ENCODE measurements at regions not wholly inside any gene's neighbourhood (a gene's known extent, or its start where the extent isn't known, plus 50 kb on each side); places are given as distances from the start of the nearest gene placed in this dataset.

DNA sequence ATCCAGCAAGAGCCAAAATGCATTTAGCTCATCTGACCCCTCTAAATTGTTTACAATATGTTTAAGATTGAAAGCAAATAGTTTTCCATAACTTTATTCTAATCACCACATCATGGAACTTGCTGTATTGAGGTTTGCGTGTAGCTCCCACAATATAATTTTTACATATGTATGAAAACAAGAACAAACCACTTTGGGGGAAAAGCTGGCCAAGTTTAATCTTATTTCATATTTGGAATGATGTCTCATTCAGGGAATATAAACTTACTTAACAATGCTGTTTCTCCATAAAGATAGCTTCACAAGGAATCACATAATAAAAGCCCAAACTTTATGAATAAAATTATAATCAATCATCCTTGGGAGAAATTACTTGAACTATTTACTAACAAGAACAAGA lies 194.6 kb upstream of the PCSK5 start:
- Histone ChIP-seq H3K27ac (no peak overlapping the region), H3K36me3 (replicated peaks; ENCODE audit: insufficient read depth, low read depth) (no peaks in the 10 kb centered on the region), H2AFZ (no peak overlapping the region), H3K79me2 (no peaks in the 10 kb centered on the region), H3K9me2 (replicated peaks; ENCODE audit: insufficient read depth) (no peaks in the 10 kb centered on the region), H3K9me3 (ENCODE audit: low read depth) (no peaks in the 10 kb centered on the region), H3K27me3 (no peaks in the 10 kb centered on the region), H3K4me1 (ENCODE audit: insufficient read depth) (no peaks in the 10 kb centered on the region), H3K4me2 (no peak overlapping the region), H3K4me3 (no peak overlapping the region), H4K20me1 (ENCODE audit: insufficient read depth, poor library complexity, severe bottlenecking) (no peaks in the 10 kb centered on the region)
- no peak for TF ChIP-seq EZH2phosphoT487 (IDR thresholded peaks at IDR 0.05; ENCODE audit: low read depth, severe bottlenecking, unreplicated experiment)
- no peak for TF ChIP-seq EZH2 (IDR thresholded peaks at IDR 0.05; ENCODE audit: borderline replicate concordance)
- TF ChIP-seq, protein P1, sequence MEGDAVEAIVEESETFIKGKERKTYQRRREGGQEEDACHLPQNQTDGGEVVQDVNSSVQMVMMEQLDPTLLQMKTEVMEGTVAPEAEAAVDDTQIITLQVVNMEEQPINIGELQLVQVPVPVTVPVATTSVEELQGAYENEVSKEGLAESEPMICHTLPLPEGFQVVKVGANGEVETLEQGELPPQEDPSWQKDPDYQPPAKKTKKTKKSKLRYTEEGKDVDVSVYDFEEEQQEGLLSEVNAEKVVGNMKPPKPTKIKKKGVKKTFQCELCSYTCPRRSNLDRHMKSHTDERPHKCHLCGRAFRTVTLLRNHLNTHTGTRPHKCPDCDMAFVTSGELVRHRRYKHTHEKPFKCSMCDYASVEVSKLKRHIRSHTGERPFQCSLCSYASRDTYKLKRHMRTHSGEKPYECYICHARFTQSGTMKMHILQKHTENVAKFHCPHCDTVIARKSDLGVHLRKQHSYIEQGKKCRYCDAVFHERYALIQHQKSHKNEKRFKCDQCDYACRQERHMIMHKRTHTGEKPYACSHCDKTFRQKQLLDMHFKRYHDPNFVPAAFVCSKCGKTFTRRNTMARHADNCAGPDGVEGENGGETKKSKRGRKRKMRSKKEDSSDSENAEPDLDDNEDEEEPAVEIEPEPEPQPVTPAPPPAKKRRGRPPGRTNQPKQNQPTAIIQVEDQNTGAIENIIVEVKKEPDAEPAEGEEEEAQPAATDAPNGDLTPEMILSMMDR (IDR thresholded peaks at IDR 0.05; ENCODE audit: poor library complexity) = no peak
- no peak for DNase-seq (ENCODE audit: low spot score)
- WGBS (ENCODE audit: low lambda C conversion rate, missing lambda C conversion rate) = 44% methylated on average over 1 of the region's 1 CpG

DNA sequence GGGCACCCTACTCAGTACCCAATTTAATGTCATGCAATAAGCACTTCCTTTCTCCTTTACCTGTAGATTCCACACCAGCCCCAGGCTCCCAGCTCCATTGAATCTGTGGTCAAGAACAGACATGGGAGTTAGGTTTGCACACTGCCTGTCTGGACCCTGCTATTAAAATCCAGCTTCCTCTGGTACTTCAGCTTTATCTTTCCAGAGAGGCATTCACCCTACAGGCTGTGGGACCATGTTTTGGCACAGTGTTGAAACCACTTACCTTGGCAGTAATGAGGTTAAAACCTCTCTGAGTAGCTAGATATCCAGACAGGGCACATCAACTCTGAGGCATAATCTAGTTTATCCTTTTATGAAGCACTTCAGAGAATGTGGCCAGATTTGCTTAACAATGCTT lies 191.5 kb upstream of the PCSK5 start:
- no peaks in the 10 kb centered on the region for H3K36me3 ChIP-seq (replicated peaks; ENCODE audit: insufficient read depth, low read depth)
- H3K27ac ChIP-seq = no peak overlapping the region
- no peaks in the 10 kb centered on the region for H3K79me2 ChIP-seq
- no peak for DNase-seq (ENCODE audit: low spot score)
- no peak overlapping the region for H2AFZ ChIP-seq
- no peaks in the 10 kb centered on the region for H3K27me3 ChIP-seq
- no peak overlapping the region for H3K4me2 ChIP-seq
- H3K9me3 ChIP-seq (ENCODE audit: low read depth) = no peaks in the 10 kb centered on the region
- H3K9me2 ChIP-seq (replicated peaks; ENCODE audit: insufficient read depth) = no peaks in the 10 kb centered on the region
- TF ChIP-seq EZH2phosphoT487 (IDR thresholded peaks at IDR 0.05; ENCODE audit: low read depth, severe bottlenecking, unreplicated experiment) = no peak
- TF ChIP-seq, protein P1 (IDR thresholded peaks at IDR 0.05; ENCODE audit: poor library complexity) = no peak
- TF ChIP-seq EZH2 (IDR thresholded peaks at IDR 0.05; ENCODE audit: borderline replicate concordance) = no peak
- no peaks in the 10 kb centered on the region for H3K4me1 ChIP-seq (ENCODE audit: insufficient read depth)
- no peak overlapping the region for H3K4me3 ChIP-seq
- H4K20me1 ChIP-seq (ENCODE audit: insufficient read depth, poor library complexity, severe bottlenecking) = no peaks in the 10 kb centered on the region

DNA sequence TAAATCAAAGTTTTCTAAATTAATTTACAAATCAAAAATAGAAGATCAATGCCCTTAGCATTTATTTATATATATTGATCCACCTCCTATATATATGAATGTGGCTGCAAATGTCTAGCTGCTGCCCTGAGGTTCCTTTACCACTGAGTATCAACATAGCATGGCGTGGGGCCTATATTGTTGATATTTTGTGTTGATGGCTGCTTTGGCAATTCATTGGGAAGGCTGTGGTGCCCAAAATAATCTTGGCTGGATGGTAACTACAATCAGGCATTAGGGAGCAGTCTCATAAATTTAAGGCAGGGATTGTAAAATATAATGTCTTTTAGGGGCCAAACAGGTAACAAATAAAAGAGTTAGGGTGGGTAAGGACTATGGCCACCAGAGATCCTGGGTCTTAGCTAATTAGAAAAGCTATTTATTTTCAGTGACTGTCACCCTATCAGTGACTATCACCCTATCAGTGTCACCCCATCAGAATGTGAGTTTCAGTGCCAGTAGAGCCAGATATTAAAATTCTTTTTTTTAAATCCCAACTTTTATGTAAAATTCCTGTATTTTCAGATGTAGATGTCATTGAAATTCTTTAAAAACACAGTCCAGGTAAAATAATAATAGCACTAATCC lies 190.7 kb upstream of the PCSK5 start:
- 88% methylated on average over 1 of the region's 1 CpG for WGBS (ENCODE audit: low lambda C conversion rate, missing lambda C conversion rate)

More for the DNA sequence above, 190.7 kb upstream of the PCSK5 start:
- no peaks in the 10 kb centered on the region for H4K20me1 ChIP-seq (ENCODE audit: insufficient read depth, poor library complexity, severe bottlenecking)
- no peak overlapping the region for H2AFZ ChIP-seq
- no peaks in the 10 kb centered on the region for H3K27me3 ChIP-seq
- no peaks in the 10 kb centered on the region for H3K9me3 ChIP-seq (ENCODE audit: low read depth)
- TF ChIP-seq, protein P1 (IDR thresholded peaks at IDR 0.05; ENCODE audit: poor library complexity) = no peak
- TF ChIP-seq EZH2phosphoT487 (IDR thresholded peaks at IDR 0.05; ENCODE audit: low read depth, severe bottlenecking, unreplicated experiment) (no peak), EZH2 (IDR thresholded peaks at IDR 0.05; ENCODE audit: borderline replicate concordance) (no peak)
- no peak overlapping the region for H3K4me2 ChIP-seq
- no peaks in the 10 kb centered on the region for H3K36me3 ChIP-seq (replicated peaks; ENCODE audit: insufficient read depth, low read depth)
- no peaks in the 10 kb centered on the region for H3K79me2 ChIP-seq
- H3K27ac ChIP-seq = no peak overlapping the region
- no peak overlapping the region for H3K4me3 ChIP-seq
- H3K9me2 ChIP-seq (replicated peaks; ENCODE audit: insufficient read depth) = no peaks in the 10 kb centered on the region
- no peak for DNase-seq (ENCODE audit: low spot score)
- H3K4me1 ChIP-seq (ENCODE audit: insufficient read depth) = no peaks in the 10 kb centered on the region

Measured in hepatocyte (in vitro differentiated cells).